Endothelial cell of umbilical vein (primary cell): ENCODE measurements at regions not wholly inside any gene's neighbourhood (a gene's known extent, or its start where the extent isn't known, plus 50 kb on each side); places are given as distances from the start of the nearest gene placed in this dataset.

ENCODE experiments used
- BruUV-seq: library from RNA; stranded (reverse); fragments of 400-500 nt; replicated peaks from 2 replicates; lab custom pipeline; 2021; lab: Mats Ljungman, UMichigan
- CTCF ChIA-PET: fragments of 300-600, 350-600 bp; sonication (Branson Sonifier 250); formaldehyde crosslinking; loops from one replicate; lab custom pipeline; 2021; ENCODE audit warnings: antibody characterized with exemption, inconsistent platforms; lab: Charles Lee
- POLR2A ChIA-PET: fragments of 300-600, 350-600 bp; sonication (Branson Sonifier 250); formaldehyde crosslinking; loops from one replicate; lab custom pipeline; 2021; ENCODE audit warnings: antibody characterized with exemption, inconsistent platforms; lab: Charles Lee
- DNase-seq: peaks from one replicate; pipeline ENCODE4 v3.0.0-alpha.2; 2011; ENCODE audit warnings: low read depth, low spot score
- FAIRE-seq: peaks from 2 replicates; lab custom pipeline; 2011; peaks lifted over from hg19 to GRCh38; lab: Jason Lieb, UNC
- H2AFZ ChIP-seq: 2 replicates; pipeline ENCODE4 v1.6.0; 2012; ENCODE audit warnings: low read depth, low read length, control low read depth, inconsistent platforms
- H3K27ac ChIP-seq: 2 replicates; pipeline ENCODE4 v1.5.1; 2011; ENCODE audit warnings: low read depth, mild to moderate bottlenecking, control low read depth, low read length, moderate library complexity; ENCODE audit not compliant: insufficient read depth
- H3K27me3 ChIP-seq, 2 experiments: 2 replicates each; pipeline versions ENCODE4 v1.6.0 to v1.6.1; 2011; ENCODE audit warnings: low read length in 2 of 2, mixed read lengths in 1 of 2; ENCODE audit not compliant: control insufficient read depth in 2 of 2, insufficient read depth in 2 of 2
- H3K36me3 ChIP-seq, 2 experiments: 2 replicates in 1 of 2; 3 replicates in 1 of 2; pipeline ENCODE4 v1.5.1; 2011; ENCODE audit warnings: low read length in 2 of 2, mild to moderate bottlenecking in 1 of 2, moderate library complexity in 1 of 2; ENCODE audit not compliant: control insufficient read depth in 2 of 2, insufficient read depth in 2 of 2; ENCODE audit errors: extremely low read depth in 1 of 2
- H3K4me1 ChIP-seq: 3 replicates; pipeline ENCODE4 v1.5.1; 2011; ENCODE audit warnings: mild to moderate bottlenecking, low read length; ENCODE audit not compliant: control insufficient read depth, insufficient read depth; ENCODE audit errors: extremely low read depth
- H3K4me2 ChIP-seq: 2 replicates; pipeline ENCODE4 v1.6.1; 2011; ENCODE audit warnings: low read length, control low read depth, mixed read lengths; ENCODE audit not compliant: insufficient read depth
- H3K4me3 ChIP-seq, 3 experiments: fragments of 200-600 bp in 1 of 3; sonication (generic), shearing (Covaris generic) in 1 of 3; replicated peaks in 1 of 3; 2 replicates each; pipeline ENCODE4 v1.5.1; 2011 to 2016; ENCODE audit warnings: control low read depth in 3 of 3, low read length in 3 of 3, mild to moderate bottlenecking in 2 of 3, inconsistent platforms in 1 of 3, low read depth in 1 of 3, moderate library complexity in 1 of 3; ENCODE audit not compliant: insufficient read depth in 1 of 3
- H3K79me2 ChIP-seq: 2 replicates; pipeline ENCODE4 v1.6.0; 2012; ENCODE audit warnings: low read length, inconsistent platforms; ENCODE audit not compliant: control insufficient read depth, insufficient read depth
- H3K9ac ChIP-seq: replicated peaks from 2 replicates; pipeline ENCODE3; 2011; ENCODE audit warnings: low read length, control low read depth; ENCODE audit not compliant: insufficient read depth; ENCODE audit errors: extremely low read depth
- H3K9me1 ChIP-seq: replicated peaks from 3 replicates; pipeline ENCODE4 v1.6.0; 2011; ENCODE audit warnings: mild to moderate bottlenecking, low read length; ENCODE audit not compliant: control insufficient read depth, insufficient read depth; ENCODE audit errors: extremely low read depth
- H3K9me3 ChIP-seq: replicated peaks from 2 replicates; pipeline ENCODE4 v1.5.1; 2012; ENCODE audit warnings: low read length, inconsistent platforms; ENCODE audit not compliant: control insufficient read depth, insufficient read depth
- H4K20me1 ChIP-seq: replicated peaks from 2 replicates; pipeline ENCODE3; 2011; ENCODE audit warnings: mild to moderate bottlenecking, low read length; ENCODE audit not compliant: control insufficient read depth, insufficient read depth; ENCODE audit errors: extremely low read depth
- EZH2 ChIP-seq: IDR thresholded peaks from 2 replicates; pipeline ENCODE4 v1.6.1; 2012; ENCODE audit warnings: borderline replicate concordance, low read depth, mild to moderate bottlenecking, moderate library complexity, low read length, inconsistent platforms; ENCODE audit not compliant: severe bottlenecking
- FOS ChIP-seq: IDR thresholded peaks from 2 replicates; pipeline ENCODE4 v1.6.1; 2011; ENCODE audit warnings: mild to moderate bottlenecking, low read length, moderate library complexity, borderline replicate concordance; ENCODE audit not compliant: insufficient read depth
- GATA2 ChIP-seq: IDR thresholded peaks from 2 replicates; pipeline ENCODE4 v1.7.0; 2011; ENCODE audit warnings: low read depth, mild to moderate bottlenecking, moderate library complexity, mixed read lengths, low read length; ENCODE audit not compliant: insufficient read length, insufficient read depth
- JUN ChIP-seq: IDR thresholded peaks from 2 replicates; pipeline ENCODE4 v1.6.1; 2011; ENCODE audit warnings: borderline replicate concordance, low read depth; ENCODE audit not compliant: insufficient read length, insufficient read depth
- MYC ChIP-seq: IDR thresholded peaks from one replicate; pipeline ENCODE4 v1.6.1; 2011; ENCODE audit warnings: mild to moderate bottlenecking, low read depth, low read length
- POLR2A ChIP-seq: IDR thresholded peaks from 2 replicates; pipeline ENCODE4 v1.6.1; 2012; ENCODE audit warnings: low read depth, mild to moderate bottlenecking, control low read depth, low read length
- POLR2AphosphoS5 ChIP-seq: IDR thresholded peaks from 2 replicates; pipeline ENCODE4 v1.6.1; 2012; ENCODE audit warnings: low read depth, mild to moderate bottlenecking, control low read depth, low read length, moderate library complexity; ENCODE audit not compliant: insufficient read depth
- dilution Hi-C: fragments of 300-500 bp; cut with MboI; formaldehyde crosslinking; loops from one replicate; pipeline ENCODE4 v1.15.0; 2019; ENCODE audit warnings: low sequenced_read_pairs; ENCODE audit not compliant: extremely low pct_ligation_motif_present
- intact Hi-C: fragments of 100-400 bp; cut with micrococcal nuclease; formaldehyde crosslinking; loops from one replicate; pipeline ENCODE4 v1.10.0; 2022
- TF ChIP-seq, protein P1 (sequence below): IDR thresholded peaks from 2 replicates; pipeline ENCODE4 v1.6.1; 2011; ENCODE audit not compliant: insufficient read depth, insufficient read length
- TF ChIP-seq, protein P2 (sequence below), 2 donors: IDR thresholded peaks; 1 replicate in 1 of 2; 2 replicates in 1 of 2; pipeline ENCODE4 v1.5.1; 2011; ENCODE audit warnings: low read length in 2 of 2, mild to moderate bottlenecking in 2 of 2, moderate library complexity in 2 of 2, control low read depth in 1 of 2, inconsistent platforms in 1 of 2, low read depth in 1 of 2; ENCODE audit not compliant: insufficient read depth in 1 of 2; ENCODE audit errors: extremely low read depth in 1 of 2

DNA sequence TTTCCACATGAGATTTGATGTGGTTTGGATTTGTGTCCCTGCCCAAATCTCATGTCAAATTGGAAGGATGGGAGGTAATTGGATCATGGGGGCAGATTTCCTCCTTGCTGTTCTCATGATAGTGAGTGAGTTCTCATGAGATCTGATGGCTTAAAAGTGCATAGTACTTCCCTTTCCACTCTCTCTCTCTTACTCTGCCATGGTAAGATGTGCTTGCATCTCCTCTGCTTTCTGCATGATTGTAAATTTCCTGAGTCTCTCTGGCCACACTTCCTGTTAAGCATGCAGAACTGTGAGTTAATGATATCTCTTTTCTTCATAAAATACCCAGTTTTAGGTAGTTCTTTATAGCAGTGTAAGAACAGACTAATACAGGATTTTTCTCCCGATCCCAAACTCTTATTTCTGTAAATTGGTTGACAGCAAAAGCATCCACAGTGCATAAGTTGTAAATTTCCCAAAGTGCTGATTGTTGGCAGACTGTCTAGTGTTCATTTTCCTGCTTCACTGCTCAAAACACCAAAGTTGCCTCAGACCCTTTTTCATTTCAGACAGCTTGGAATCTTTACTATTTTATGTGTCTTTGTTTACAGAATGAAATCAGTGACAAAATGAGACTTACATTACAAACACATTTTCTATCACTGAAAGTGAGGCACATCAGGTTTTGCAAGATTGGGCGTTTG lies 86.6 kb downstream of the TMSB4Y start:
- Histone ChIP-seq H3K27ac (no peak overlapping the region), H3K4me3 (no peak overlapping the region), H3K9me1 (no peaks in the 10 kb centered on the region), H2AFZ (no peak overlapping the region), H3K4me2 (no peak overlapping the region), H4K20me1 (no peaks in the 10 kb centered on the region), H3K9me3 (no peaks in the 10 kb centered on the region), H3K4me1 (no peaks in the 10 kb centered on the region), H3K9ac (no peak overlapping the region), H3K79me2 (no peaks in the 10 kb centered on the region), H3K27me3 (no peaks in the 10 kb centered on the region), H3K36me3 (no peaks in the 10 kb centered on the region)
- DNase-seq (no peak), FAIRE-seq (no peak)
- CTCF ChIA-PET: no interaction called here
- no peak for TF ChIP-seq GATA2
- no peak for TF ChIP-seq JUN
- no peak for TF ChIP-seq FOS
- TF ChIP-seq, protein P1, sequence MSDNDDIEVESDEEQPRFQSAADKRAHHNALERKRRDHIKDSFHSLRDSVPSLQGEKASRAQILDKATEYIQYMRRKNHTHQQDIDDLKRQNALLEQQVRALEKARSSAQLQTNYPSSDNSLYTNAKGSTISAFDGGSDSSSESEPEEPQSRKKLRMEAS: no peak
- TF ChIP-seq POLR2AphosphoS5: no peak
- no peak for TF ChIP-seq EZH2
- TF ChIP-seq POLR2A: no peak
- TF ChIP-seq, protein P2, sequence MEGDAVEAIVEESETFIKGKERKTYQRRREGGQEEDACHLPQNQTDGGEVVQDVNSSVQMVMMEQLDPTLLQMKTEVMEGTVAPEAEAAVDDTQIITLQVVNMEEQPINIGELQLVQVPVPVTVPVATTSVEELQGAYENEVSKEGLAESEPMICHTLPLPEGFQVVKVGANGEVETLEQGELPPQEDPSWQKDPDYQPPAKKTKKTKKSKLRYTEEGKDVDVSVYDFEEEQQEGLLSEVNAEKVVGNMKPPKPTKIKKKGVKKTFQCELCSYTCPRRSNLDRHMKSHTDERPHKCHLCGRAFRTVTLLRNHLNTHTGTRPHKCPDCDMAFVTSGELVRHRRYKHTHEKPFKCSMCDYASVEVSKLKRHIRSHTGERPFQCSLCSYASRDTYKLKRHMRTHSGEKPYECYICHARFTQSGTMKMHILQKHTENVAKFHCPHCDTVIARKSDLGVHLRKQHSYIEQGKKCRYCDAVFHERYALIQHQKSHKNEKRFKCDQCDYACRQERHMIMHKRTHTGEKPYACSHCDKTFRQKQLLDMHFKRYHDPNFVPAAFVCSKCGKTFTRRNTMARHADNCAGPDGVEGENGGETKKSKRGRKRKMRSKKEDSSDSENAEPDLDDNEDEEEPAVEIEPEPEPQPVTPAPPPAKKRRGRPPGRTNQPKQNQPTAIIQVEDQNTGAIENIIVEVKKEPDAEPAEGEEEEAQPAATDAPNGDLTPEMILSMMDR (IDR thresholded peaks at IDR 0.05; ENCODE audit: extremely low read depth in 1 of 2, insufficient read depth in 1 of 2, low read depth in 1 of 2, low read length in 2 of 2): no peak
- TF ChIP-seq MYC: no peak
- POLR2A ChIA-PET: no interaction called here
- intact Hi-C loops (no loop called here), dilution Hi-C loops (no loop called here)
- BruUV-seq: no TSS peak
